Psoas muscle (tissue), 7 donors: ENCODE measurements at regions not wholly inside any gene's neighbourhood (a gene's known extent, or its start where the extent isn't known, plus 50 kb on each side); places are given as distances from the start of the nearest gene placed in this dataset.
A peak's percentile ranks its signal among the peaks of the same experiment; 100 is the strongest.

ENCODE experiments used
- ATAC-seq, 4 donors: fragments of 200-7000 bp; cut with Tn5 transposase; one replicate each; pipeline ENCODE4 v1.9.1; 2020; ENCODE audit warnings: moderate library complexity in 3 of 4, mild to moderate bottlenecking in 2 of 4
- DNase-seq, 2 donors: peaks; one replicate each; pipeline ENCODE4 v3.0.0-alpha.2; 2020
- H3K27ac ChIP-seq: fragments of 200-600 bp; one replicate; pipeline ENCODE4 v1.8.0; 2022
- H3K27me3 ChIP-seq, 3 donors: fragments of 200-600 bp in 1 of 3; one replicate each; pipeline versions ENCODE4 v1.6.1 to v1.8.0; 2013 to 2022; ENCODE audit warnings: low read length in 2 of 3, mild to moderate bottlenecking in 2 of 3, moderate library complexity in 1 of 3; ENCODE audit not compliant: insufficient read depth in 3 of 3
- H3K36me3 ChIP-seq, 2 donors: fragments of 200-600 bp in 1 of 2; one replicate each; pipeline versions ENCODE4 v1.6.1 to v1.8.0; 2013 to 2022; ENCODE audit warnings: low read depth in 1 of 2, mild to moderate bottlenecking in 1 of 2, moderate library complexity in 1 of 2; ENCODE audit not compliant: insufficient read depth in 1 of 2
- H3K4me1 ChIP-seq: fragments of 200-600 bp; one replicate; pipeline ENCODE4 v1.8.0; 2022
- H3K4me3 ChIP-seq: fragments of 200-600 bp; one replicate; pipeline ENCODE4 v1.8.0; 2022; ENCODE audit warnings: mild to moderate bottlenecking
- H3K9me3 ChIP-seq: fragments of 200-600 bp; one replicate; pipeline ENCODE4 v1.8.0; 2022
- CTCF ChIP-seq: fragments of 200-600 bp; IDR thresholded peaks from one replicate; pipeline ENCODE4 v1.8.0; 2022; ENCODE audit warnings: antibody characterized with exemption
- WGBS, 3 donors: extraction: QIAGEN DNeasy Blood & Tissue Kit; methylation state at CpG; one replicate each; pipeline versions ENCODE4 v1.1.6 to v1.1.7; 2013; 5-methylcytosine and 5-hydroxymethylcytosine counted together
- intact Hi-C, 2 donors: fragments of 100-400 bp; cut with DNase I; formaldehyde crosslinking; loops; one replicate each; pipeline versions ENCODE4 v1.11.0 to v1.14.2; 2022
- donor health status: healthy with polysubstance abuse.
- donor health status: DM: no; HTN: no; CAD: no; lungs with moderate emphysema.
- donor health status: Bipolar disorder and iron deficiency.
- donor health status: healthy.
- donor health status: DM: yes; HTN: yes; CAD: no.
- donor health status: DM: no; HTN: no; CAD: no.
- donor health status: DM: yes; HTN: yes; CAD: no.

DNA sequence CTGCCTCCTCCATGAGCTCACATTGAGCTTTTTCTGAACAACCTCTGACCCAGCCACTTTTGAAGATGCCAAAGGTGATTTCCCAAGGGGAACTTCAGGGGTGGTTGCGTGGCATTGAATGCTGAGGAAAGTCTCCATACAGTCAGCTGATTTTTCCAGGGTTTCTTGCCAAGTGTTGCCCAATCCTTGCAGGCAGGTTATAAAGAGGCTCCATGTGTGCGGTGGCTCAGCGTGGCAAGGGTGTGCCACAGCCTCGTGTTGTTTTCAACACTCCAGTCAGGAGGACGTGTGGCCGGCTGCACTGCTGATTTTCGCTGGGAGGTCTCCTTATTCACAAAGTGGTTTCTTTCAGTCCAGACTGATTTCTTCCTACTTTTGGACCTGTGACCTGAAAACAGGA, 81.4 kb upstream of the GATA6 start:
- TF ChIP-seq CTCF = no peak
- H3K27ac ChIP-seq = no peak overlapping the region
- intact Hi-C loops = no loop called here
- ATAC-seq = no peak
- H3K4me3 ChIP-seq = no peak overlapping the region
- no peaks in the 10 kb centered on the region for H3K9me3 ChIP-seq
- H3K36me3 ChIP-seq = no peaks in the 10 kb centered on the region
- no peak for DNase-seq
- whole genome bisulfite sequencing, 3 donors = 60 to 68% (median 60%) methylated on average over 7 of the region's 7 CpGs
- H3K27me3 ChIP-seq = peaks cover 0 to 14% (median 0%) of the 10 kb centered on the region in 3 donors
- no peaks in the 10 kb centered on the region for H3K4me1 ChIP-seq

- H3K4me3 ChIP-seq = no peak overlapping the region
- H3K9me3 ChIP-seq = no peaks in the 10 kb centered on the region
- H3K27me3 ChIP-seq = peaks cover 0 to 15% (median 0%) of the 10 kb centered on the region in 3 donors
- intact Hi-C loops = no loop called here
- peak in 1 of 4 donors; percentile 40 for ATAC-seq
- TF ChIP-seq CTCF = no peak
- H3K27ac ChIP-seq = no peak overlapping the region
- DNase-seq = no peak
- no peaks in the 10 kb centered on the region for H3K36me3 ChIP-seq
- WGBS, 3 donors = 66 to 72% (median 70%) methylated on average over 12 of the region's 12 CpGs
- H3K4me1 ChIP-seq = no peaks in the 10 kb centered on the region
Observed at GRCh38 chr18:22088996-22089640, 80.3 kb upstream of the GATA6 start.

DNA sequence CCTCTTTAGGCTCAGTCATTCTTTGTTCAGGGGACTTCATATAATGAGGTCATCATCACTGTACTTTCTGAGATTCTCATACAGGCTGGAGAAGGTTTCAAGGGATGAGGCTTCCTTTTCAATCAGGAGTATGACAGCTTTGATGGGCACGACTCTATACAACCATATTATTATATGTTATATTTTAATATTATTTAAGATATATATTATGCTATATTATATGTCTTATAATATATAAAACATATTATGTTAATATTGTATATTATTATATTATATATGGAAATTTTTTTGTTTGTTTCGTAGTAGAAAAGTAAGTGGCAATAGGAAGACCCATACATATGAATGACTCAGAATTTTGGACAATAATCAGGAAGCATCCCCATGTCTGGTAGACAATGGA, 78.0 kb upstream of the GATA6 start:
- H3K36me3 ChIP-seq = no peaks in the 10 kb centered on the region
- no peaks in the 10 kb centered on the region for H3K9me3 ChIP-seq
- H3K27ac ChIP-seq = no peak overlapping the region
- H3K27me3 ChIP-seq = peaks cover 0 to 14% (median 0%) of the 10 kb centered on the region in 3 donors
- no peaks in the 10 kb centered on the region for H3K4me1 ChIP-seq
- ATAC-seq = no peak
- TF ChIP-seq CTCF = no peak
- 89 to 92% (median 91%) methylated on average over 2 of the region's 2 CpGs for WGBS, 3 donors
- no peak for DNase-seq
- no peak overlapping the region for H3K4me3 ChIP-seq
- intact Hi-C loops = no loop called here

GRCh38 chr18:22093731-22094357, 75.5 kb upstream of the GATA6 start:
- WGBS, 3 donors = 81 to 86% (median 83%) methylated on average over 12 of the region's 12 CpGs
- no peak for TF ChIP-seq CTCF
- Histone ChIP-seq H3K36me3 (no peaks in the 10 kb centered on the region), H3K9me3 (no peaks in the 10 kb centered on the region), H3K27me3 (peaks cover 0 to 14% (median 0%) of the 10 kb centered on the region in 3 donors), H3K27ac (no peak overlapping the region), H3K4me3 (no peak overlapping the region), H3K4me1 (no peaks in the 10 kb centered on the region)
- DNase-seq (no peak), ATAC-seq (no peak)
- intact Hi-C loops = no loop called here
